ENCODE measurements at regions not wholly inside any gene's neighbourhood (a gene's known extent, or its start where the extent isn't known, plus 50 kb on each side); places are given as distances from the start of the nearest gene placed in this dataset.

DNA sequence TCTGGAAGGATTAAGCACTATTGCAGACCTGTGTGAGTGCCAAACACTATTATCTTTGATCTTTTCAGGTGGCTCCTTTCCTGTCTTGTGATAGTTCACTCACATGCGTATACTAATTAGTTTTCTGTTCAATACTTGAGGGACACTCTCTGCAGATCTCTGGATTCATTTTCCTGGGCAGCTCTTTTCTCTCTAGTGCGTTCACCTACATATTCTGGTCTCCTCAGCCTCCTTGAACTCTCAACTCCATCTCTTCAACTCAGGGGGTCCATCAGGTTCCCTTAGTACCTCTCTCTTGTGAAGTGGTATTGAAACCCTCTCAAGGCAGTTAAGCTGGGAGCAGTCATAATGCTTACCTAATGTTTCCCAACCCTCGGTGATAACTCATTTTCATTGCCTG, 1218.1 kb upstream of the MAP3K7 start:
- Histone ChIP-seq H3K36me3 (ENCODE audit: control insufficient read depth, insufficient read depth, low read length) (no peaks in the 10 kb centered on the region), H3K4me3 (ENCODE audit: insufficient read depth, low read depth, low read length) (no peak overlapping the region), H3K27ac (ENCODE audit: insufficient read depth, low read depth, low read length, poor library complexity, severe bottlenecking) (no peak overlapping the region), H3K27me3 (ENCODE audit: control insufficient read depth, insufficient read depth, low read length, poor library complexity, severe bottlenecking) (no peaks in the 10 kb centered on the region), H3K4me1 (ENCODE audit: control insufficient read depth, insufficient read depth, low read length) (peaks cover 3% of the 10 kb centered on the region), H3K9me3 (ENCODE audit: control insufficient read depth, low read length) (no peaks in the 10 kb centered on the region)
- WGBS, 2 experiments, result 94 to 98% methylated on average over 3 of the region's 3 CpGs

DNA sequence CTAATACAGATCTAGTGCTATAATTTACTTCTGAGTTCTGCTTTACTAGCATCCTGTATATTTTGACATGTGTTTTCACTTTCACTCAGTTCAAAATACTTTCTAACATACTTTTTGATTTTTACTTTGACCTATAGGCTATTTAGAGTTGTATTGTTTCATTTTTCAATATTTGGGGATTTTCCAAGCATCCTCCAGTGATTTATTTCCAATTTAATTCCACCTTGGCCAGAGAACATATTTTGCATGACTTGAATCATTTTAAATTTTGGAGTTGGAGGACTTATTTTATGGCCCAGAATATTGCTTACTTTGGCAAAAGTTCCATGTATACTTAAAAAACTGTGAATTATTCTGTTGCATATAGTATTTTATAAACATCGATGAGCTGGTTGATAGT, 1215.6 kb upstream of the MAP3K7 start:
- no peaks in the 10 kb centered on the region for H3K36me3 ChIP-seq (ENCODE audit: control insufficient read depth, insufficient read depth, low read length)

DNA sequence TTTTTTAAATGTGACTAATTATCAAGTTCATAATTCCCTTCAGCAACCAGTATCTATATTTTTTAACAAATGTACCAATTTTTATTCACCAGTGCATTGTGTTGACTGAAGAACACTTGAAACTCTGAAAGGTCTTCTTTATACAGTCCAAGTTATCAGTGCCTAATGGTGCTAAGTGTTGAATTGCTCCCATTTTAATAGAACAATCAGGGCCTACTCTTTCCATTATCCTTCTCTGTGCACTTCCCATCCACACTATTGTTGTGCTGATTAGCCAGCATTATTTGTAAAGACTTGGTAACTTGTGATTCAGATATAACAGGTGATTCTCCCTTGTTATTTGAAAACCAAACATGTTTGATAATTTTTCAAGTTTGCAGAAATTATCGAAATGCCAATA, 1209.7 kb upstream of the MAP3K7 start:
- 88 to 100% methylated on average over 1 of the region's 1 CpG for WGBS, 2 experiments
- no peaks in the 10 kb centered on the region for H3K27me3 ChIP-seq (ENCODE audit: control insufficient read depth, insufficient read depth, low read length, poor library complexity, severe bottlenecking)
- no peaks in the 10 kb centered on the region for H3K36me3 ChIP-seq (ENCODE audit: control insufficient read depth, insufficient read depth, low read length)
- H3K4me1 ChIP-seq (ENCODE audit: control insufficient read depth, insufficient read depth, low read length), result peaks cover 6% of the 10 kb centered on the region
- no peak overlapping the region for H3K27ac ChIP-seq (ENCODE audit: insufficient read depth, low read depth, low read length, poor library complexity, severe bottlenecking)
- no peak overlapping the region for H3K4me3 ChIP-seq (ENCODE audit: insufficient read depth, low read depth, low read length)
- H3K9me3 ChIP-seq (ENCODE audit: control insufficient read depth, low read length), result no peaks in the 10 kb centered on the region

More for the DNA sequence above, 1215.6 kb upstream of the MAP3K7 start:
- Histone ChIP-seq H3K9me3 (ENCODE audit: control insufficient read depth, low read length) (no peaks in the 10 kb centered on the region), H3K4me1 (ENCODE audit: control insufficient read depth, insufficient read depth, low read length) (no peaks in the 10 kb centered on the region), H3K4me3 (ENCODE audit: insufficient read depth, low read depth, low read length) (no peak overlapping the region), H3K27me3 (ENCODE audit: control insufficient read depth, insufficient read depth, low read length, poor library complexity, severe bottlenecking) (no peaks in the 10 kb centered on the region), H3K27ac (ENCODE audit: insufficient read depth, low read depth, low read length, poor library complexity, severe bottlenecking) (no peak overlapping the region)
- no CpG with 5 or more reads among the region's 1 CpG for WGBS, 2 experiments

DNA sequence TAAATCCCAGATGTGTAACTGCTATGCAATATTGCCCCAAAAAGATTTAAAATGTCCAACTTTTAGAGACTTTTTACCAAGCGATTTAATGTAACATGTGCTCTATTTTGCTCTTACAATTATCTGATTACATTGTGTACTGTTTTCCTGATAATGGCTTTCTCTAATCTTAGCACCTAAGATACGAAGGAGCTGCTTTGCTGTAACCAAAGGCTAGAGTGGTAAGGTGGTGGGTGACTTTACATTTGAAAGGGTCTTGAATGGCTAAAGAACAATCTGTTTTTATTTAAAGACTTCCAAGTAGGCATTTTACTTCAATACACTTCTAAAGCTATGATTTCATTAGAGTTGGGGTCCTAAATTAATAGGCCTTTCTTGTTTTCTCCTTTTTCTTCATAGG, 1201.6 kb upstream of the MAP3K7 start:
- Histone ChIP-seq H3K9me3 (ENCODE audit: control insufficient read depth, low read length) (no peaks in the 10 kb centered on the region), H3K27me3 (ENCODE audit: control insufficient read depth, insufficient read depth, low read length, poor library complexity, severe bottlenecking) (no peaks in the 10 kb centered on the region), H3K36me3 (ENCODE audit: control insufficient read depth, insufficient read depth, low read length) (no peaks in the 10 kb centered on the region), H3K4me3 (ENCODE audit: insufficient read depth, low read depth, low read length) (no peak overlapping the region), H3K4me1 (ENCODE audit: control insufficient read depth, insufficient read depth, low read length) (peaks cover 7% of the 10 kb centered on the region), H3K27ac (ENCODE audit: insufficient read depth, low read depth, low read length, poor library complexity, severe bottlenecking) (no peak overlapping the region)
- WGBS, 2 experiments, result 40 to 55% methylated on average over 2 of the region's 2 CpGs

DNA sequence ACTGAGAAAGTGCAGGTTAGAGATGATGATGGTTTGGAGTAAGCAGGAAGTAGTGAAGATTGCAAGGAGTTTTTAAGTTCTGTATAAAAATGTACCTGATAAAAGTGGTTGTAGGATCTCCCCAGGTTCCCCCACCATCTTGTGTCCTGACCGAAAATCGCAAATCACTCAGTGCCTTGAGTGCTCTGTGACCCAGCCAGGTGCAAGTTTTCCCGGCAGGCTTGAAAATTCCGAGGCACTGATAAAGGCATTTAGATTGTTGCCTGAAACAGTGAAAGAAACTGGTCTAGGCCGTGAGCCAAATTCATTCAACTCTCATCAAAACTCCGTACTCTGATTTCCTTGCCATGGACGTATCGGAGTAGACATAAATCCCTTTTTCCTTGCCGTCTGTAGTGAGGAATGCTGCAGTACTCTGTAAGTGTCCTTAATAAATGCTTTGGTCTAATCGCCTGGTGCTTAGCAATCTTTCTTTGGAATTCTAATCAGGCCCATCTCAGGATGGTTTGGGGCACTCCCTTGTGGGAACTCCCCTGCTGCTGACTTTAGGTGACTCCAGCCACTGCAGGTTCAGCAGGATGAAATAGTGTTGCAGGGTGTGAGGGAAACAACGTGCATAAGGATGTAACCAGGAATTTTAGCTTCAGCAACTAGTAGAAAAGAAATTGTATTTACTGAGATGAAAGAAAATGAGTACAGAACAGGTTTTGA, 1199.8 kb upstream of the MAP3K7 start:
- H3K4me3 ChIP-seq (ENCODE audit: insufficient read depth, low read depth, low read length), result no peak overlapping the region
- 67 to 74% methylated on average over 11 of the region's 11 CpGs for WGBS, 2 experiments
- peaks cover 7% of the 10 kb centered on the region for H3K4me1 ChIP-seq (ENCODE audit: control insufficient read depth, insufficient read depth, low read length)
- H3K9me3 ChIP-seq (ENCODE audit: control insufficient read depth, low read length), result no peaks in the 10 kb centered on the region
- no peak overlapping the region for H3K27ac ChIP-seq (ENCODE audit: insufficient read depth, low read depth, low read length, poor library complexity, severe bottlenecking)
- H3K27me3 ChIP-seq (ENCODE audit: control insufficient read depth, insufficient read depth, low read length, poor library complexity, severe bottlenecking), result no peaks in the 10 kb centered on the region
- H3K36me3 ChIP-seq (ENCODE audit: control insufficient read depth, insufficient read depth, low read length), result no peaks in the 10 kb centered on the region

DNA sequence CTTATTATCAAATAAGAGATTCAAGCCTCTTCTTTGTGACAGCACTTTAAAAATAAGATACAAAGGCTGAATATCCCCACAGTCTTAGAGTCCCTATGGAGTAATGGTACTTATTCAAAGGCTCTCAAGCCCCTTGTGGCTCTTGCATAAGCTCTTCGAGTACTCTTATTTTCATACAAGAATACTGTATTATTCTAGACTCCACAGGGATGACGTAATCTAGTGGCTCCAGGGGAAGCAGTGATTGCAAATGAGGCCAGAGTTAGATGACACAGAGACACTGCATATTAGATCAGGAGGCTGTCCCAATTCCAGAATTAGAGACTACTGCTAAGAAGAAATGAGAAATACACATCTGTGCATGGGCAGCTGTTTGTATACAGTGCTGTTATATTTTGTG, 1195.9 kb upstream of the MAP3K7 start:
- H3K4me1 ChIP-seq (ENCODE audit: control insufficient read depth, insufficient read depth, low read length), result peaks cover 7% of the 10 kb centered on the region
- H3K27ac ChIP-seq (ENCODE audit: insufficient read depth, low read depth, low read length, poor library complexity, severe bottlenecking), result no peak overlapping the region
- no peaks in the 10 kb centered on the region for H3K9me3 ChIP-seq (ENCODE audit: control insufficient read depth, low read length)
- H3K27me3 ChIP-seq (ENCODE audit: control insufficient read depth, insufficient read depth, low read length, poor library complexity, severe bottlenecking), result no peaks in the 10 kb centered on the region
- no peaks in the 10 kb centered on the region for H3K36me3 ChIP-seq (ENCODE audit: control insufficient read depth, insufficient read depth, low read length)
- 52 to 61% methylated on average over 2 of the region's 2 CpGs for WGBS, 2 experiments
- no peak overlapping the region for H3K4me3 ChIP-seq (ENCODE audit: insufficient read depth, low read depth, low read length)

DNA sequence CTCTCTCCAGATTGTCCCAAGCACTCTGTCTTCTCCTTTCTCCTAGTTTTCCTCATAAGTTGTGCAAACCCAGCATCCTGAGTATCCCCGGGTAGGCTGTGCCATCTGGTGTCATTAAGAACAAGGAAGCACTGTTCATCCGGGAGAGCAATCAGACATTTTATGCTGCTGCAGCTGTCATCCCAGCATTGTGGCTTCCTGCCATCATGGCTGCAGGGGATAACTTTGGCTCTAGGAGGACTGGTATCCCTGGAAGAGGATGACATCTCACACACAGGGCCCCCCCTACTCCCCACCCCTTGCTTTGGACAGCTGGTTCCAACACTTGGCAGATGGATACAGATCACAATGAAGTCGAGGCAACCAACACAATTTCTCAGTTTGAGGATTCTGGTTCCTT, 1195.1 kb upstream of the MAP3K7 start:
- 89 to 94% methylated on average over 3 of the region's 3 CpGs for WGBS, 2 experiments
- H3K4me1 ChIP-seq (ENCODE audit: control insufficient read depth, insufficient read depth, low read length), result peaks cover 5% of the 10 kb centered on the region
- H3K27ac ChIP-seq (ENCODE audit: insufficient read depth, low read depth, low read length, poor library complexity, severe bottlenecking), result no peak overlapping the region
- H3K4me3 ChIP-seq (ENCODE audit: insufficient read depth, low read depth, low read length), result no peak overlapping the region
- H3K9me3 ChIP-seq (ENCODE audit: control insufficient read depth, low read length), result no peaks in the 10 kb centered on the region
- no peaks in the 10 kb centered on the region for H3K36me3 ChIP-seq (ENCODE audit: control insufficient read depth, insufficient read depth, low read length)
- H3K27me3 ChIP-seq (ENCODE audit: control insufficient read depth, insufficient read depth, low read length, poor library complexity, severe bottlenecking), result no peaks in the 10 kb centered on the region

DNA sequence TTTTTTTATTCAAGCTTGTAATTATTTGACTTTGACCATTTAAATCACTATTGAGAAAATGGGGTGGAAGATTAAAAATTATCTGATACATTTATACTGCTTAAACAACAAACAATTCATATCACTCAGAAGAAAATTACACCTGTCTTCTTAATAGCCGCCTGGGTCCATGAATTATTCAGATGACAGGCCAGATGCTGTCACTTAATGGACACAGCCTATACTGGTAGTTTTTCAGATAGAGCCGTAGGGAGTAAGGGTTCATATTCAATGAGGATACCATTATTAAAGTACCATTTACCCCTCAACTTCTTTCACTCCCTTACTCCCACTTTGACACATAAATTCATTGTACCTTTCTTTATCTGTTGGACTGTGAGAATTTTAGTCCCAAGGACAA, 1193.4 kb upstream of the MAP3K7 start:
- WGBS, 2 experiments, result 85 to 100% methylated on average over 1 to 2 of the region's 2 CpGs
- Histone ChIP-seq H3K36me3 (ENCODE audit: control insufficient read depth, insufficient read depth, low read length) (no peaks in the 10 kb centered on the region), H3K27ac (ENCODE audit: insufficient read depth, low read depth, low read length, poor library complexity, severe bottlenecking) (no peak overlapping the region), H3K4me3 (ENCODE audit: insufficient read depth, low read depth, low read length) (no peak overlapping the region), H3K4me1 (ENCODE audit: control insufficient read depth, insufficient read depth, low read length) (no peaks in the 10 kb centered on the region), H3K27me3 (ENCODE audit: control insufficient read depth, insufficient read depth, low read length, poor library complexity, severe bottlenecking) (no peaks in the 10 kb centered on the region), H3K9me3 (ENCODE audit: control insufficient read depth, low read length) (no peaks in the 10 kb centered on the region)

DNA sequence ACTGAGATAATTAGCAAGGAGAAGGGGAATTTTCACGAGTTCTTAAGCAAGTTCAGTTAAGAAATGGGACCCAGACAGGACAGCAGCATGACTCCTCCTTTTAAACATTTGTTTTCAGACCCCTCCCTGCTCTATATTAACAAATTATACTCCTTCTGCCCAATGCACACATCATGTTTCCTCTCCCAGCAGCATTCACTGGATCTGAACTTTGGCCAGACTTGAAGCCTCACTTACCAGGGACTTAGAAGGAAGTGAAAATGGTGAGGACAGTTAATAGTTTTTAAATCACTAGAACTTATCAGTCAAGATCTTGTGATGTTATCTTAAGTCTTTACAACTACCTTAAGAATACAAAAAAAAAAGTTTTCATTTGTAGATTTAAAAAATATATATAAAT, 1174.7 kb upstream of the MAP3K7 start:
- Histone ChIP-seq H3K27ac (ENCODE audit: insufficient read depth, low read depth, low read length, poor library complexity, severe bottlenecking) (no peak overlapping the region), H3K4me3 (ENCODE audit: insufficient read depth, low read depth, low read length) (no peak overlapping the region), H3K36me3 (ENCODE audit: control insufficient read depth, insufficient read depth, low read length) (no peaks in the 10 kb centered on the region), H3K4me1 (ENCODE audit: control insufficient read depth, insufficient read depth, low read length) (no peaks in the 10 kb centered on the region), H3K27me3 (ENCODE audit: control insufficient read depth, insufficient read depth, low read length, poor library complexity, severe bottlenecking) (no peaks in the 10 kb centered on the region), H3K9me3 (ENCODE audit: control insufficient read depth, low read length) (no peaks in the 10 kb centered on the region)
- WGBS, 2 experiments, result 75 to 93% methylated on average over 1 of the region's 1 CpG

DNA sequence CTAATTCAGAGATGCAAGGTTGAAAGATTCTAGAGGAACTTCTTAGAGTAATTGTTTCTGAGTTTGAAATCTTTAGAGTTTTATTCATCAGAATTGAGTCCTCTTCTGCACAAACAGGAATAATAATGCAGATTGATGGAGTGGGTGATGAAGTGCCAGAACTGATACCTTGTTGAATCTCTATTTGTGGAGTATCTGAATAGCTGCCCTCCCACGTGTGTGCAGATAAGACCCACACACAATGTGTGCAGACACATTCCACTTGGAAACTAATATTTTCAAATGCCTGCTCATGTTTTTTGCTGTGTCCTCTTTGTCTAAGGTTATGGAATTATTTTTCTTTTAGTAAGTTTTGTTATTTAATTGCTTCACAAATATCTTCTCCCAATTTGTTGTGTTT, 1167.8 kb upstream of the MAP3K7 start:
- H3K27me3 ChIP-seq (ENCODE audit: control insufficient read depth, insufficient read depth, low read length, poor library complexity, severe bottlenecking), result no peaks in the 10 kb centered on the region
- WGBS, 2 experiments, result 87 to 100% methylated on average over 1 of the region's 1 CpG
- H3K4me1 ChIP-seq (ENCODE audit: control insufficient read depth, insufficient read depth, low read length), result no peaks in the 10 kb centered on the region
- H3K9me3 ChIP-seq (ENCODE audit: control insufficient read depth, low read length), result no peaks in the 10 kb centered on the region
- no peaks in the 10 kb centered on the region for H3K36me3 ChIP-seq (ENCODE audit: control insufficient read depth, insufficient read depth, low read length)
- H3K4me3 ChIP-seq (ENCODE audit: insufficient read depth, low read depth, low read length), result no peak overlapping the region
- H3K27ac ChIP-seq (ENCODE audit: insufficient read depth, low read depth, low read length, poor library complexity, severe bottlenecking), result no peak overlapping the region

DNA sequence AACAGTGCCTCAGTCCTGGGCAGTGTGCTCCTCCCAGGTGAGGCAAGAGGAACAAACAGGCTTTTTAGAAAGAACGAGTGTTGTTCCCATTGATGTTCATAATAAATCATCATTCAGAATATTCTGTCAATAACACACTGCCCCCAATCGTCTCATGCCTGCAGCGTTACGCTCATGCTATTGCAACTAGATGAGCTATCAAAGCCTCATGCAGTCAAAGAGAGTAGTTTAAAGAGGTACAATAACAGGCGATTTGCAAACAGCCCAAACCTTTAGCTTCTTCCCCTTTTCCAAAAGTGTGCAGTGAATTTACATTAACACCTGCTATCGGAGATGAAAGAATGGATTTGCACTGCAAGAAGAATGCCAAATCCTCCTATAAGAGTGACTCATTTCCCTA, 1164.7 kb upstream of the MAP3K7 start:
- H3K4me3 ChIP-seq (ENCODE audit: insufficient read depth, low read depth, low read length), result no peak overlapping the region
- no peak overlapping the region for H3K27ac ChIP-seq (ENCODE audit: insufficient read depth, low read depth, low read length, poor library complexity, severe bottlenecking)
- no peaks in the 10 kb centered on the region for H3K4me1 ChIP-seq (ENCODE audit: control insufficient read depth, insufficient read depth, low read length)
- no peaks in the 10 kb centered on the region for H3K27me3 ChIP-seq (ENCODE audit: control insufficient read depth, insufficient read depth, low read length, poor library complexity, severe bottlenecking)
- H3K9me3 ChIP-seq (ENCODE audit: control insufficient read depth, low read length), result no peaks in the 10 kb centered on the region
- no peaks in the 10 kb centered on the region for H3K36me3 ChIP-seq (ENCODE audit: control insufficient read depth, insufficient read depth, low read length)
- WGBS, 2 experiments, result 92 to 96% methylated on average over 6 of the region's 6 CpGs

Measured in ectodermal cell (in vitro differentiated cells).